ENCODE measurements at regions not wholly inside any gene's neighbourhood (a gene's known extent, or its start where the extent isn't known, plus 50 kb on each side); places are given as distances from the start of the nearest gene placed in this dataset.

- TF ChIP-seq, protein P1, sequence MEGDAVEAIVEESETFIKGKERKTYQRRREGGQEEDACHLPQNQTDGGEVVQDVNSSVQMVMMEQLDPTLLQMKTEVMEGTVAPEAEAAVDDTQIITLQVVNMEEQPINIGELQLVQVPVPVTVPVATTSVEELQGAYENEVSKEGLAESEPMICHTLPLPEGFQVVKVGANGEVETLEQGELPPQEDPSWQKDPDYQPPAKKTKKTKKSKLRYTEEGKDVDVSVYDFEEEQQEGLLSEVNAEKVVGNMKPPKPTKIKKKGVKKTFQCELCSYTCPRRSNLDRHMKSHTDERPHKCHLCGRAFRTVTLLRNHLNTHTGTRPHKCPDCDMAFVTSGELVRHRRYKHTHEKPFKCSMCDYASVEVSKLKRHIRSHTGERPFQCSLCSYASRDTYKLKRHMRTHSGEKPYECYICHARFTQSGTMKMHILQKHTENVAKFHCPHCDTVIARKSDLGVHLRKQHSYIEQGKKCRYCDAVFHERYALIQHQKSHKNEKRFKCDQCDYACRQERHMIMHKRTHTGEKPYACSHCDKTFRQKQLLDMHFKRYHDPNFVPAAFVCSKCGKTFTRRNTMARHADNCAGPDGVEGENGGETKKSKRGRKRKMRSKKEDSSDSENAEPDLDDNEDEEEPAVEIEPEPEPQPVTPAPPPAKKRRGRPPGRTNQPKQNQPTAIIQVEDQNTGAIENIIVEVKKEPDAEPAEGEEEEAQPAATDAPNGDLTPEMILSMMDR (IDR thresholded peaks at IDR 0.05; ENCODE audit: low read length): no peak
- no peak for TF ChIP-seq EZH2 (IDR thresholded peaks at IDR 0.05; ENCODE audit: borderline replicate concordance, low read length)
Observed at GRCh38 chr11:116432301-116432700, 340.5 kb downstream of the BUD13 start.

Data from OCI-LY1 (cell line).